ENCODE measurements at regions not wholly inside any gene's neighbourhood (a gene's known extent, or its start where the extent isn't known, plus 50 kb on each side); places are given as distances from the start of the nearest gene placed in this dataset.

- TF ChIP-seq POLR2AphosphoS5 (IDR thresholded peaks at IDR 0.05) = no peak
- TF ChIP-seq POLR2A (IDR thresholded peaks at IDR 0.05) = no peak
Observed at GRCh38 chr1:58305622-58306021, 240.9 kb downstream of the OMA1 start.

All from spleen (tissue), 3 donors.